ENCODE measurements at regions not wholly inside any gene's neighbourhood (a gene's known extent, or its start where the extent isn't known, plus 50 kb on each side); places are given as distances from the start of the nearest gene placed in this dataset.

DNA sequence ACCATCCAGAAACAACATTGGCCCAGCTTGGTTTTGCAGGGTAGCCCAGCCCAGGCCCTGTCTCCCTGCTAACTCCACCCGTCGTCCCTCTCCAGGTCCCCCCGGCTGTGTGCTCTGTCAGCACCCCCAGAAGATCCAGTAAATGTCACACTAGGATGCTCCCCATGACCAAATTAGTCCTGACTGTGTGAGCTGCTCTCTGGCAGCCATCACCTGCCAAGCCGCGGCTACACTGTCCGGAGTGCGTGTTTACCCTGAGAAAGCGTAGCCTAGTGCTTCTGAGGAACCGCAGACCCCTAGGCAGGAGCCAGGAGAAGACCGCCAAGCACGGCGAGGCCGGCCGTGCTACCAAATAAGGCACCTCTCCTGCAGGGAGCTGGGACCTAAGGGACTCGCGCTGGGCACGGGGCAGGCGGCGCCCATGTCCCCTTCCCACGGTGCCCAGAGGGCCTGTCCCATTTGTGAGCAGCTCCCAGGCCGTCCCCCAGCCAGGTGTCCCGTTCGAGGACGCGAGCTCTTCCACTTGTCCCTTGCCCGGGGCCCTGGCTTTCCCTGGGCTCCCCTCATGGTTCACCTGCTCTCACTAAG, 849.9 kb downstream of the RNF144A start:
- 96 to 98% methylated on average over 25 to 26 of the region's 26 CpGs for WGBS, 2 donors
- DNase-seq = no peak
- intact Hi-C loops (cut with DNase I) = no loop called here

DNA sequence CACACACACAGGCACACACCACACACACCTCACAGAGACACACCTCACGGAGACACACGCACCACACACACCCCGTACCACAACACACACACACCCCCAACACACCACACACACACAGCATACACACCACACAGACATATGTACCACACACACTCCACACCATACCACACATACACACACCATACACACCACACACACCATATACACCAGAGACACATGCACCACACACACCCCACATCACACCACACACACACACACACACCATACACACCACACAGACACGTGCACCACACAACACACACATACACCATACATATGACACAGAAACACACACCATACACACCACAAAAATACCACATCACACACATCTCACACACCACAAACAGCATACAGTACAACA, 850.7 kb downstream of the RNF144A start:
- Histone ChIP-seq H3K27me3 (no peaks in the 10 kb centered on the region), H3K27ac (no peak overlapping the region), H3K4me3 (no peak overlapping the region), H3K9me3 (peaks cover 0 to 5% (median 0%) of the 10 kb centered on the region in 4 donors), H3K4me1 (no peaks in the 10 kb centered on the region), H3K36me3 (no peaks in the 10 kb centered on the region)
- DNase-seq (no peak), FAIRE-seq (no peak), ATAC-seq (no peak)
- TF ChIP-seq, protein P1, sequence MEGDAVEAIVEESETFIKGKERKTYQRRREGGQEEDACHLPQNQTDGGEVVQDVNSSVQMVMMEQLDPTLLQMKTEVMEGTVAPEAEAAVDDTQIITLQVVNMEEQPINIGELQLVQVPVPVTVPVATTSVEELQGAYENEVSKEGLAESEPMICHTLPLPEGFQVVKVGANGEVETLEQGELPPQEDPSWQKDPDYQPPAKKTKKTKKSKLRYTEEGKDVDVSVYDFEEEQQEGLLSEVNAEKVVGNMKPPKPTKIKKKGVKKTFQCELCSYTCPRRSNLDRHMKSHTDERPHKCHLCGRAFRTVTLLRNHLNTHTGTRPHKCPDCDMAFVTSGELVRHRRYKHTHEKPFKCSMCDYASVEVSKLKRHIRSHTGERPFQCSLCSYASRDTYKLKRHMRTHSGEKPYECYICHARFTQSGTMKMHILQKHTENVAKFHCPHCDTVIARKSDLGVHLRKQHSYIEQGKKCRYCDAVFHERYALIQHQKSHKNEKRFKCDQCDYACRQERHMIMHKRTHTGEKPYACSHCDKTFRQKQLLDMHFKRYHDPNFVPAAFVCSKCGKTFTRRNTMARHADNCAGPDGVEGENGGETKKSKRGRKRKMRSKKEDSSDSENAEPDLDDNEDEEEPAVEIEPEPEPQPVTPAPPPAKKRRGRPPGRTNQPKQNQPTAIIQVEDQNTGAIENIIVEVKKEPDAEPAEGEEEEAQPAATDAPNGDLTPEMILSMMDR (IDR thresholded peaks at IDR 0.05) = no peak
- intact Hi-C loops (cut with DNase I) = no loop called here
- WGBS, 2 donors = 88 to 91% methylated on average over 4 of the region's 4 CpGs

More for the DNA sequence above, 849.9 kb downstream of the RNF144A start:
- FAIRE-seq = no peak
- TF ChIP-seq, protein P1 (IDR thresholded peaks at IDR 0.05) = no peak
- Histone ChIP-seq H3K27me3 (no peaks in the 10 kb centered on the region), H3K4me1 (no peaks in the 10 kb centered on the region), H3K36me3 (no peaks in the 10 kb centered on the region), H3K4me3 (no peak overlapping the region), H3K27ac (no peak overlapping the region), H3K9me3 (peaks cover 0 to 5% (median 0%) of the 10 kb centered on the region in 4 donors)
- no peak for ATAC-seq

- FAIRE-seq = no peak
- Histone ChIP-seq H3K36me3 (no peaks in the 10 kb centered on the region), H3K4me3 (no peak overlapping the region), H3K27ac (no peak overlapping the region), H3K9me3 (no peaks in the 10 kb centered on the region), H3K4me1 (no peaks in the 10 kb centered on the region), H3K27me3 (no peaks in the 10 kb centered on the region)
- no peak for DNase-seq
- 89 to 91% methylated on average over 5 of the region's 5 CpGs for WGBS, 2 donors
- TF ChIP-seq, protein P1 (IDR thresholded peaks at IDR 0.05) = no peak
- intact Hi-C loops (cut with DNase I) = no loop called here
- no peak for ATAC-seq
Measured at GRCh38 chr2:7771781-7772180, 854.6 kb downstream of the RNF144A start.

DNA sequence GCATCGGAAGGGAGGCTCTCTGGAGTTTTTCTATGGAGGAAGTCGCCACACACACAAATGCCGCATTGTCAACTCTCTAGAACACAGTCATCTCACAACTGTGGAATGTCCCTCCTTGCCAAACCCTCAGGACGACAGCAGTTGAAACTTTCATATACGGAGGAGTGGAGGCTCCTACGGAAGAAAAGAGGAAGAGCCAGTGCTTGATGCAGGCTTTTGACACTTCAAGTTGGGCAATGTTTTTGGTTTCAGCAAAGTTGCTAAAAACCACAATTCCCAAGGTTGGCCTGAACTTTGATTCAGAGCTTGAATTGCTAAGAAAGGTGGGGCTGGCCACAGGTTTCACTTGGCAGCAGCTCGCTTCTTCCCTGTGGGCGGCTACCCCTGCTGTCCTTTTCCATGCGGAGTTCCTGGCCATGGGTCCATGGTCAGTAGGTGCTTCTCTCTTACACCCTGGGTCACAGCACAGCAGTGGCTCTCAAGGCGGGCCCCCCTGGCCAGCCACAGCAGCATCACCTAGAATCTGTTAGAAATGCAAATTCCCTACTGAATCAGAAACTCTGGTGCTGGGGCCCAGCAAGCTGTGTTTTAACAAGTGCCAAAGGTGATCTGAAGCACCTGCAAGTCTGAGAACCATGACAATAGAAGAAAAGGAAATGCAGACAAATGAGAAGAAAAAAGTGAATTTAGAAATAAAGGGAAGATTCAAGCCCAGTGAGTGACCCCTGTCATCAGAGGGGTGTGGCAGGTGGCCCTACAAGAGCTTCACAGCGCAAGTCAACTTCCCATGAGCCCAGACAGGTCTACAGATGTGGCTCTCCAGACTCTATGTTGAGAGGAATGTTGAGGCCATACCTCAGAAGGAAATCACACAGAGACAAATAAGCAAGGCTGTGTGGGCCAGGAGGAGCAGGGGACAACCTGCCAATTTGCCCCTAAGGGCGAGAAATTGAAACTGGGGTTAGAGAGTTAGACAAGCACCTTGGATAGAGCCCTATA, 856.4 kb downstream of the RNF144A start:
- Histone ChIP-seq H3K27me3 (no peaks in the 10 kb centered on the region), H3K27ac (peak overlapping the region in 1 of 4 donors; percentile 28), H3K4me3 (no peak overlapping the region), H3K36me3 (no peaks in the 10 kb centered on the region), H3K9me3 (no peaks in the 10 kb centered on the region), H3K4me1 (no peaks in the 10 kb centered on the region)
- 74 to 77% methylated on average over 12 of the region's 12 CpGs for WGBS, 2 donors
- TF ChIP-seq, protein P1 (IDR thresholded peaks at IDR 0.05) = no peak
- FAIRE-seq (no peak), DNase-seq (no peak), ATAC-seq (peak; percentile 48 to 80 (median 67))
- intact Hi-C loops (cut with DNase I) = no loop called here
